HG03565 (cell line): ENCODE measurements at regions not wholly inside any gene's neighbourhood (a gene's known extent, or its start where the extent isn't known, plus 50 kb on each side); places are given as distances from the start of the nearest gene placed in this dataset.
"Not testable (repeated sequence)": the region's sequence is repeated elsewhere in the genome, so short reads cannot be mapped to it uniquely, and the experiment has no call there.

Source experiments
- ATAC-seq: cut with Tn5 transposase; IDR thresholded peaks from one replicate; pipeline ENCODE4 v1.9.1; 2021; ENCODE audit warnings: mild to moderate bottlenecking, moderate library complexity; ENCODE audit not compliant: unreplicated experiment

- ATAC-seq, result no peak
These were observed 130.0 kb upstream of the FN1 start for GRCh38 chr2:215565897-215566296.

- no peak for ATAC-seq
These were observed 121.8 kb upstream of the FN1 start for GRCh38 chr2:215557701-215558100.

GRCh38 chr2:215556979-215557378 lies 121.1 kb upstream of the FN1 start:
- ATAC-seq, result no peak

- ATAC-seq, result no peak
These were observed 119.0 kb upstream of the FN1 start for GRCh38 chr2:215554689-215555498.

- ATAC-seq, result no peak
These were observed 118.1 kb upstream of the FN1 start for GRCh38 chr2:215553946-215554345.

GRCh38 chr2:215552144-215552580 lies 116.3 kb upstream of the FN1 start:
- no peak for ATAC-seq

GRCh38 chr2:215550331-215550730 lies 114.5 kb upstream of the FN1 start:
- no peak for ATAC-seq

- no peak for ATAC-seq
These were observed 112.8 kb upstream of the FN1 start for GRCh38 chr2:215548714-215549113.

- ATAC-seq, result no peak
These were observed 106.8 kb upstream of the FN1 start for GRCh38 chr2:215542690-215543089.

GRCh38 chr2:215540658-215541057 lies 104.8 kb upstream of the FN1 start:
- ATAC-seq, result no peak

- ATAC-seq, result no peak
These were observed 101.7 kb upstream of the FN1 start for GRCh38 chr2:215537611-215538010.

- ATAC-seq, result no peak
These were observed 100.6 kb upstream of the FN1 start for GRCh38 chr2:215536510-215536909.

- no peak for ATAC-seq
These were observed 99.9 kb upstream of the FN1 start for GRCh38 chr2:215535741-215536140.

- no peak for ATAC-seq
These were observed 99.3 kb upstream of the FN1 start for GRCh38 chr2:215535125-215535668.

GRCh38 chr2:215533716-215534115 lies 97.8 kb upstream of the FN1 start:
- ATAC-seq, result not testable (repeated sequence)

- ATAC-seq, result no peak
These were observed 97.0 kb upstream of the FN1 start for GRCh38 chr2:215532844-215533243.

GRCh38 chr2:215531284-215531683 lies 95.4 kb upstream of the FN1 start:
- no peak for ATAC-seq

GRCh38 chr2:215530191-215530968 lies 94.5 kb upstream of the FN1 start:
- no peak for ATAC-seq

GRCh38 chr2:215529271-215529670 lies 93.4 kb upstream of the FN1 start:
- no peak for ATAC-seq

GRCh38 chr2:215528555-215528954 lies 92.7 kb upstream of the FN1 start:
- ATAC-seq, result no peak

GRCh38 chr2:215527736-215528135 lies 91.9 kb upstream of the FN1 start:
- ATAC-seq, result no peak

GRCh38 chr2:215526341-215526740 lies 90.5 kb upstream of the FN1 start:
- no peak for ATAC-seq
